ENCODE measurements at regions not wholly inside any gene's neighbourhood (a gene's known extent, or its start where the extent isn't known, plus 50 kb on each side); places are given as distances from the start of the nearest gene placed in this dataset.

DNA sequence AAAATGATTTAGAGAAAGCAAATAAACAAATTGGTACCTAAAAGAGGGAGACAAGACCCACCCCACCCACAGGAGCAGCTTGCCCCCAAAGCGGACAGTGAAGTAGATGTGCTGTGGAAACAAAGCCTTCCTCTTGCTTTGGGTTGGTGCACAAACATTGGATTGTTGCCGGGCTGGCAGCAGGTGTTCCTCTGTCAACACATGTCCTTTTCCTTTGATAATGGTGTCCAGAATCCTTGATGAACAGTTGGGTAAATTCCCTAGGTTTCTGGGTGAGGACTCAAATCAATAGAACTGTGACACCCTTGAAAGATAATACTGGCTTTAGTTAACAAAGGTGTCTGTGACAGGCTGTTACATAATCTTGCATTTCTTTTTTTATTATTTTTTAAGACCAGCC is 311.8 kb downstream of the SPRY2 start:
- TF ChIP-seq, protein P1, sequence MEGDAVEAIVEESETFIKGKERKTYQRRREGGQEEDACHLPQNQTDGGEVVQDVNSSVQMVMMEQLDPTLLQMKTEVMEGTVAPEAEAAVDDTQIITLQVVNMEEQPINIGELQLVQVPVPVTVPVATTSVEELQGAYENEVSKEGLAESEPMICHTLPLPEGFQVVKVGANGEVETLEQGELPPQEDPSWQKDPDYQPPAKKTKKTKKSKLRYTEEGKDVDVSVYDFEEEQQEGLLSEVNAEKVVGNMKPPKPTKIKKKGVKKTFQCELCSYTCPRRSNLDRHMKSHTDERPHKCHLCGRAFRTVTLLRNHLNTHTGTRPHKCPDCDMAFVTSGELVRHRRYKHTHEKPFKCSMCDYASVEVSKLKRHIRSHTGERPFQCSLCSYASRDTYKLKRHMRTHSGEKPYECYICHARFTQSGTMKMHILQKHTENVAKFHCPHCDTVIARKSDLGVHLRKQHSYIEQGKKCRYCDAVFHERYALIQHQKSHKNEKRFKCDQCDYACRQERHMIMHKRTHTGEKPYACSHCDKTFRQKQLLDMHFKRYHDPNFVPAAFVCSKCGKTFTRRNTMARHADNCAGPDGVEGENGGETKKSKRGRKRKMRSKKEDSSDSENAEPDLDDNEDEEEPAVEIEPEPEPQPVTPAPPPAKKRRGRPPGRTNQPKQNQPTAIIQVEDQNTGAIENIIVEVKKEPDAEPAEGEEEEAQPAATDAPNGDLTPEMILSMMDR (IDR thresholded peaks at IDR 0.05), result no peak
- TF ChIP-seq POLR2AphosphoS5 (IDR thresholded peaks at IDR 0.05), result no peak

Measured in breast epithelium (tissue), 3 donors.